Gastroesophageal sphincter (tissue), 4 donors: ENCODE measurements at regions not wholly inside any gene's neighbourhood (a gene's known extent, or its start where the extent isn't known, plus 50 kb on each side); places are given as distances from the start of the nearest gene placed in this dataset.
A peak's percentile ranks its signal among the peaks of the same experiment; 100 is the strongest.

Experiments used
- ATAC-seq: fragments of 150-250 bp; one replicate; pipeline ENCODE4 v1.9.1; 2016; ENCODE audit warnings: mild to moderate bottlenecking, moderate library complexity
- H3K27ac ChIP-seq, 4 donors: fragments of 200-600 bp; sonication (generic) in 3 of 4; 1 replicate in 3 of 4; 2 replicates in 1 of 4; pipeline ENCODE4 v1.5.1; 2016 to 2019
- H3K27me3 ChIP-seq: fragments of 200-600 bp; sonication (generic); one replicate; pipeline ENCODE4 v1.5.1; 2019
- H3K36me3 ChIP-seq, 2 donors: fragments of 200-600 bp; sonication (generic); one replicate each; pipeline ENCODE4 v1.5.1; 2019; ENCODE audit warnings: control low read depth in 1 of 2
- H3K4me1 ChIP-seq, 3 donors: fragments of 200-600 bp; sonication (generic); 1 replicate in 2 of 3; 2 replicates in 1 of 3; pipeline ENCODE4 v1.5.1; 2016 to 2019; ENCODE audit warnings: control low read depth in 2 of 3
- H3K4me3 ChIP-seq, 2 donors: fragments of 200-600 bp; sonication (generic); one replicate each; pipeline ENCODE4 v1.5.1; 2019; ENCODE audit warnings: mild to moderate bottlenecking in 1 of 2, moderate library complexity in 1 of 2
- H3K9me3 ChIP-seq, 3 donors: fragments of 200-600 bp; sonication (generic); one replicate each; pipeline ENCODE4 v1.5.1; 2017 to 2019; ENCODE audit warnings: control low read depth in 2 of 3
- EP300 ChIP-seq: sonication (generic); formaldehyde crosslinking; IDR thresholded peaks from one replicate; pipeline ENCODE4 v1.6.1; 2017; ENCODE audit warnings: antibody characterized with exemption, mild to moderate bottlenecking
- POLR2A ChIP-seq, 2 donors: fragments of 450-650 bp; IDR thresholded peaks; one replicate each; pipeline ENCODE4 v1.6.1; 2017; ENCODE audit warnings: antibody characterized with exemption in 2 of 2, mild to moderate bottlenecking in 2 of 2, moderate library complexity in 1 of 2
- POLR2AphosphoS5 ChIP-seq: sonication (generic); formaldehyde crosslinking; IDR thresholded peaks from one replicate; pipeline ENCODE4 v1.6.1; 2017; ENCODE audit warnings: antibody characterized with exemption
- WGBS, 2 donors: methylation state at CpG; one replicate each; pipeline ENCODE4 v1.1.5; 2018; ENCODE audit warnings: low coverage in 1 of 2; 5-methylcytosine and 5-hydroxymethylcytosine counted together
- TF ChIP-seq, protein P1 (sequence below), 4 experiments: fragments of 200-600 bp in 2 of 4; fragments of 450-650 bp in 2 of 4; sonication (generic) in 1 of 4; IDR thresholded peaks; one replicate each; pipeline ENCODE4 v1.5.1; 2017 to 2019; ENCODE audit warnings: antibody characterized with exemption in 4 of 4, mild to moderate bottlenecking in 2 of 4, moderate library complexity in 2 of 4

GRCh38 chr10:28939281-28940157, 262.2 kb downstream of the BAMBI start:
- H3K27ac ChIP-seq: no peak overlapping the region

GRCh38 chr10:28940158-28940888, 263.0 kb downstream of the BAMBI start:
- Histone ChIP-seq H3K9me3 (peaks cover 0 to 10% (median 0%) of the 10 kb centered on the region in 3 donors), H3K27ac (no peak overlapping the region), H3K4me1 (peaks cover 0 to 7% (median 0%) of the 10 kb centered on the region in 3 donors), H3K4me3 (no peak overlapping the region), H3K36me3 (no peaks in the 10 kb centered on the region), H3K27me3 (peaks cover 7% of the 10 kb centered on the region)
- WGBS, 2 donors: 52 to 55% methylated on average over 8 of the region's 8 CpGs
- TF ChIP-seq EP300 (no peak), POLR2AphosphoS5 (peak; percentile 2)
- ATAC-seq: no peak

More at GRCh38 chr10:28939281-28940157, 262.2 kb downstream of the BAMBI start:
- Histone ChIP-seq H3K4me3 (no peak overlapping the region), H3K4me1 (peaks cover 0 to 7% (median 0%) of the 10 kb centered on the region in 3 donors), H3K36me3 (no peaks in the 10 kb centered on the region), H3K9me3 (peaks cover 0 to 2% (median 0%) of the 10 kb centered on the region in 3 donors), H3K27me3 (peaks cover 7% of the 10 kb centered on the region)
- peak; percentile 91 for ATAC-seq
- WGBS, 2 donors: 48 to 49% methylated on average over 15 to 16 of the region's 29 CpGs
- TF ChIP-seq, protein P1, sequence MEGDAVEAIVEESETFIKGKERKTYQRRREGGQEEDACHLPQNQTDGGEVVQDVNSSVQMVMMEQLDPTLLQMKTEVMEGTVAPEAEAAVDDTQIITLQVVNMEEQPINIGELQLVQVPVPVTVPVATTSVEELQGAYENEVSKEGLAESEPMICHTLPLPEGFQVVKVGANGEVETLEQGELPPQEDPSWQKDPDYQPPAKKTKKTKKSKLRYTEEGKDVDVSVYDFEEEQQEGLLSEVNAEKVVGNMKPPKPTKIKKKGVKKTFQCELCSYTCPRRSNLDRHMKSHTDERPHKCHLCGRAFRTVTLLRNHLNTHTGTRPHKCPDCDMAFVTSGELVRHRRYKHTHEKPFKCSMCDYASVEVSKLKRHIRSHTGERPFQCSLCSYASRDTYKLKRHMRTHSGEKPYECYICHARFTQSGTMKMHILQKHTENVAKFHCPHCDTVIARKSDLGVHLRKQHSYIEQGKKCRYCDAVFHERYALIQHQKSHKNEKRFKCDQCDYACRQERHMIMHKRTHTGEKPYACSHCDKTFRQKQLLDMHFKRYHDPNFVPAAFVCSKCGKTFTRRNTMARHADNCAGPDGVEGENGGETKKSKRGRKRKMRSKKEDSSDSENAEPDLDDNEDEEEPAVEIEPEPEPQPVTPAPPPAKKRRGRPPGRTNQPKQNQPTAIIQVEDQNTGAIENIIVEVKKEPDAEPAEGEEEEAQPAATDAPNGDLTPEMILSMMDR (IDR thresholded peaks at IDR 0.05): no peak
- TF ChIP-seq POLR2A (IDR thresholded peaks at IDR 0.05) (no peak), EP300 (no peak), POLR2AphosphoS5 (peak; percentile 28)

- H3K27me3 ChIP-seq: peaks cover 7% of the 10 kb centered on the region
- TF ChIP-seq EP300: no peak
- H3K36me3 ChIP-seq: no peaks in the 10 kb centered on the region
- ATAC-seq: no peak
- H3K27ac ChIP-seq: no peak overlapping the region
- H3K4me3 ChIP-seq: no peak overlapping the region
- WGBS, 2 donors: 91 to 96% methylated on average over 1 of the region's 1 CpG
- H3K4me1 ChIP-seq: peaks cover 0 to 10% (median 0%) of the 10 kb centered on the region in 3 donors
- peaks cover 0 to 13% (median 0%) of the 10 kb centered on the region in 3 donors for H3K9me3 ChIP-seq
Observed at GRCh38 chr10:28942012-28942411, 264.7 kb downstream of the BAMBI start.

- no peak for TF ChIP-seq EP300
- no peaks in the 10 kb centered on the region for H3K36me3 ChIP-seq
- no peak for ATAC-seq
- H3K27ac ChIP-seq: no peak overlapping the region
- no peak overlapping the region for H3K4me3 ChIP-seq
- 24 to 25% methylated on average over 1 of the region's 1 CpG for WGBS, 2 donors
- H3K9me3 ChIP-seq: peaks cover 0 to 13% (median 0%) of the 10 kb centered on the region in 3 donors
- H3K4me1 ChIP-seq: peaks cover 0 to 3% (median 0%) of the 10 kb centered on the region in 3 donors
- H3K27me3 ChIP-seq: peaks cover 5% of the 10 kb centered on the region
Observed at GRCh38 chr10:28945959-28946358, 268.6 kb downstream of the BAMBI start.

DNA sequence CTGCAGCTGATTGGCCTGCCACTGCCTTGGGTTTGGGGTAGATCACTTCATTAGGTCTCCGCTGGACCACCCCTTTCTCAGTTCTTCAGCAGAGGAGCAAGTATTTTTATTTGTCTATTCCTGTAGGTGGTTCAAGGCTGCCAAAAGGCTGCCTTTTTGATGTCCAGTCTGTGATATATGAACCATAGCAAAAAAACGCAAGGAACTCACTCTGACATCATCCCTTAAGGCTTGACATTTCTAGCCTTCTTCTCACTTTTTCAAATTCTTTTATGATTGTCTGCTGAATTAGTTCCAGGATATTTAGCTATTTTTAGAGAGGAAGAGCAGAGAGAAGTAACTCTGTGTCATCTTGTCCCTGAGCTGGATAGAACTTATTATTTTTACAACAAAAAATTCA, 269.2 kb downstream of the BAMBI start:
- ATAC-seq: no peak
- Histone ChIP-seq H3K27me3 (peaks cover 5% of the 10 kb centered on the region), H3K4me3 (no peak overlapping the region), H3K27ac (peak overlapping the region in 1 of 4 donors; percentile 46), H3K4me1 (peaks cover 0 to 3% (median 0%) of the 10 kb centered on the region in 3 donors), H3K36me3 (no peaks in the 10 kb centered on the region), H3K9me3 (peaks cover 0 to 13% (median 0%) of the 10 kb centered on the region in 3 donors)
- TF ChIP-seq POLR2AphosphoS5: no peak
- no peak for TF ChIP-seq EP300
- TF ChIP-seq POLR2A (IDR thresholded peaks at IDR 0.05): no peak
- TF ChIP-seq, protein P1 (IDR thresholded peaks at IDR 0.05): no peak
- WGBS, 2 donors: 17 to 68% methylated on average over 1 to 2 of the region's 2 CpGs

GRCh38 chr10:28947171-28947570, 269.9 kb downstream of the BAMBI start:
- no peaks in the 10 kb centered on the region for H3K36me3 ChIP-seq
- peaks cover 5% of the 10 kb centered on the region for H3K27me3 ChIP-seq
- TF ChIP-seq, protein P1 (IDR thresholded peaks at IDR 0.05): no peak
- TF ChIP-seq EP300: no peak
- no peak for TF ChIP-seq POLR2A (IDR thresholded peaks at IDR 0.05)
- no peak for TF ChIP-seq POLR2AphosphoS5
- H3K4me1 ChIP-seq: peaks cover 0 to 3% (median 0%) of the 10 kb centered on the region in 3 donors
- WGBS, 2 donors: 35 to 41% methylated on average over 3 to 6 of the region's 6 CpGs
- H3K4me3 ChIP-seq: no peak overlapping the region
- ATAC-seq: no peak
- H3K9me3 ChIP-seq: peaks cover 0 to 13% (median 0%) of the 10 kb centered on the region in 3 donors
- H3K27ac ChIP-seq: peak overlapping the region in 1 of 4 donors; percentile 0
